DMS153 treated with DMSO at 0.1 percent for 48 hours (cell line): ENCODE measurements at regions not wholly inside any gene's neighbourhood (a gene's known extent, or its start where the extent isn't known, plus 50 kb on each side); places are given as distances from the start of the nearest gene placed in this dataset.

Experiments
- DNase-seq: peaks from one replicate; lab custom pipeline; 2025; ENCODE audit not compliant: unreplicated experiment; lab: John Stamatoyannopoulos, UW

DNA sequence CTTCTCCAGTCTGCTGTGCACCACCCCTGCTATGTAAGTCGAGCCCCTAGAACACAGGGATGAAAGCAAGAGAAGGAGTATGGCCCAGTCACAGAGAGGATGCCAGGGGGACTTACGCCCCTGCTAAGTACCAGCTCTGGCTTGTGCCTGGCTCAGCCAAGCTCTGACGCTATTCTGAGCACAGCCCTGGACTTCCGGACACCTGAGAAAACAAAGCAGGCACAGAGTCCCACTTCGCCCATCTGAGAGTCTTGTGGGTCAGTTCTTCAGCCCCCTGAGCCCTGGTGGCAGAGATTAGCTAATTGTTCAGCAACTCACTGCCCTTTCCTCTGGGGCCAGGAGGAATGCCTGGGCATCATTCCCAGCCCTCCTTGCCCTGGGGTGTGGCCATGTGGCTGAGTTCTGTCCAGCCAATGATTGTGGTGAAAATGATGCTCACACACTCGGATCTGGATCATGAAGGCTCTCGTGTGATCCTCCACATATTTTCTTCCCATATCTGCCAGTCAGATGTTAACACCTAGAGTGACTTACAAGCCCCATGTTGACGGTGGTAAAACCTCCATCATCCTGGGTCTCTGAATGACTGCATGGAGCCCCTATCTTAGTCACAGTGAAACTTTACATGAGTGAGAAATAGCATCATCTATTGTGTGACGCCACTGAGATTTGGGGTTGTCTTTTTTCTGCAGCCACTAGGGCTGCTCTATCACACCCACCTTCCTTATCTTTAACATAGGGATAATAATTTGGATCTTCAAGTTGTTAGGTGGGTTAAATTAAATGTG, 105.7 kb downstream of the TPRA1 start:
- DNase-seq, result no peak

DNA sequence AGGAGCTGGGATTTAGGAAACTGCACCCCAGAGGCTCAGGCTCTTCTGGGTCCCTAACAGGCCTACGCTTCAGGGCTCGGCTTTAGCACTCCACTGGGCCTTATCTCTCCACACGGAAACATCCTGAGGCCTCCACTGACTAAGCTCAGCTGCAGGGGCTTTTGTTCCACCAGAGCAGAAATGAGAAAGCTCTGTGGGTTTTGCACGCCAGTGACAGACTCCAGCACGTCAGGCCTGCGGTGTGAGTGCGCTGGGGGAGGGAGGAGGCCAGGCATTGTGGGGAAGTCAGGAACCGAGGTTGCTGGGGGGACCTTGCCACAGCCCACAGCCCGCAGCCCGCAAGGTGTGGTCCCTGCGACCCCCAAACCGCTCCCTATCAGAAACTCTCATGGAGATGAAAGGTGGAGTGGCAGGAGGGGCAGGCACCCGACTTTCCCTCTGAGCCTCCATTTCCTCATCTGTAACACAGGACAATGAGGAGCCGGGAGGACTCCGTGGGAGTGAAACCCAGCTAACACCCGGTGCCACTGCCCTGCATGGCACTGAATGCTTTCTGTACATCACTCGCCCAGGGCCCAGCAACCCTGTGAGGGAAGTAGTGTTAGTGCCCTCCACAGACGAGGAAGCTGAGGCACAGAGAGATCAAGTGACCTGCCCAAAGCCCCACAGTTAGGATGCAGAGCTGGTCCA, 106.5 kb downstream of the TPRA1 start:
- DNase-seq, result no peak

DNA sequence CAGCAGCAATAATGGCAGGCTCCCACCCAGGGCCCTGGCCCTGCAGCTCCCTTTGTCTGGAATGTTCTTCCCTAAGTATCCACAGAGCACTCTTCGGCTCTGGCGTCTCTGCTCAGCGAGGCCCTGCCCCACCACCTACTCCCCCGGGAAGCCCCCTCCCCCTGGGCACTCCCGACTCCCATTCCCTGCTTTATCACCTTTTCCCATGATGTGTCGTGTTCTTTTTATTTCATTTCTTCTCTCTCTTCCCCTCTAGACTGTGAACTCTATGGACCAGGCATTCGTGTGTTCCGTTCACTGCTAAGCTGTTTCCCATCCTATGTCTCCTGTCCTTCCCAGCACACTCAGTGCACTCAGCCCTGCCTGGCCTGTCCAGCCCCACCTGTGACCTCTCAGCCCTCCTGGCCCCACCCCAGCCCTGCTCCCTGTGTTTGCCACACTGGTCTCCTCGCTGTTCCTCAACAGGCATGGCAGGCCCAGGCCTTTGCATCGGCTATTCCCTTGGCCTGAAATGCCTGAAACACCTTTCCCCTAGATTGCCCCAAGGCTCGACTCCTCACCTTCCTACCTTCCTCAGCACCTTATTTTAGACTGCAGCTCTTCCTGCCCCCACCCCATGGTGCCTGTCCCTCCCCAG, 107.4 kb downstream of the TPRA1 start:
- DNase-seq, result no peak

DNA sequence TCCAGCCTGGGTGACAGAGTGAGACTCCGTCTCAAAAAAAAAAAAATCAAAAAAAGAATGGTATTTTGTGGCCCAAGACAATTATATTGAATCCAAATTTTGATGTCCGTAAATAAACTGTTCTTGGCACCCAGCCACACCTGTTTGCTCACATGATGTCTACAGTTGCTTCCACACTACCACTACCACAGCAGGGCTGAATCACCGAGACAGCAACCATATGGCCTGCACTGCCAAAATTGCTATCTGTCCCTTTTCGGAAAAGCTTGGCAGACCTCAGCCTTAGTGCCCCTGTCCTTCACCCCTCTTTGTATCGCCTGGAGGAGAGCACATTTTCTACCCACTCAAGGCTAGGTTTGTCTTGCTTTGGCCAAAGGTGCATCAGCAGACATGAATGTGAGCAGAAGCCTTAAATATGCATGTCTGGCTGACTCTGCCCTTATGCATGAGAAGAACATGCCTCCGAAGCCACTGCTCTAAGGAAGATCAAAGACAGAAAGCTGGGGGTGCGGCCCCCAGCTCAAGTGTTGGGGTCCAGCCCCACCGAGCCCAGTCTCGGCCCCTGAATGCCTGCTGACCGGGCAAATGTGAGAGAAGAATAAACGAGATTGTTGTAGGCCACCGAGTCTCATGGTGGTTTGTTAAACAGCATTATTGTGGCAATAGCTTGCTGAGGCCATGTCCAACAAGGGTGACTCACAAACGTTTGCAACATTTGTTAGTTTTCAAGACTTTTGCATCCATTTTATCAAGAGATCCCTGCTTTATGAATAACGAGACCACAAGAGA, 108.1 kb downstream of the TPRA1 start:
- DNase-seq, result no peak

DNA sequence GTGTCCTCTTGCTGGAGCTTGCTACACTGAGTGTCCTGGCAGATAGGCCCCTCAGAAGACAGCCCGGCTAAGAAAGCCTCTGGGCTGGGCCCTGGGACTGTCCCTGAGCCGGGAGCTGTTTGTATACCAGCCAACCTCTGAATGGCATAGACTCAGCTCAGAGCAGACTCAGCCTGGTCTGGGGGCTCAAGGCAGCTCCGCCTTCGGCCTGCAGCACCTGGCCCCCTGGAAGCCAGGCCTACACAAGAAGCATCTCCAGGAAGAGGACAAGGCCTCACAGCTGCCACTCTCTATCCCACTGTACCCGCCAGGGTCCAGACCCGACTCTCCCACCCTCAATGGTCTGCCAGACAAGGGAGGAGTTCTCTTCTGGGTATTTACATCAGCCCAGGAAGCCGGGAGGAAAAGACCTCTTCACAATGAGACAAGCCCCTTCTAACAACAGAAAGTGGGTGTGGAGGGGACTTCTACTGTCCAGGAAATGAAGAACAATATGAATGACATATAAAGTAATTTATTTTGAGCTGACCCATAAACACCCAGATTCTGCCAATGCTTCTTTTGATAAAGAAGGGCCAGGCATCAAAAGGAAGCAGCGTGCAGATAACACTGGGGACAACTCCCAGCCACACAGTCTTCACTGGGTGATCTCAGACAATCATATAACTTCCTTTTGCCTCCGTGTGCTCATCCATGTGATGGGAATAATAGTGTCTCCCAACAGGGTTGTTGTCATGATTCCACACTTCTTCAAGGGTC, 110.2 kb downstream of the TPRA1 start:
- no peak for DNase-seq

DNA sequence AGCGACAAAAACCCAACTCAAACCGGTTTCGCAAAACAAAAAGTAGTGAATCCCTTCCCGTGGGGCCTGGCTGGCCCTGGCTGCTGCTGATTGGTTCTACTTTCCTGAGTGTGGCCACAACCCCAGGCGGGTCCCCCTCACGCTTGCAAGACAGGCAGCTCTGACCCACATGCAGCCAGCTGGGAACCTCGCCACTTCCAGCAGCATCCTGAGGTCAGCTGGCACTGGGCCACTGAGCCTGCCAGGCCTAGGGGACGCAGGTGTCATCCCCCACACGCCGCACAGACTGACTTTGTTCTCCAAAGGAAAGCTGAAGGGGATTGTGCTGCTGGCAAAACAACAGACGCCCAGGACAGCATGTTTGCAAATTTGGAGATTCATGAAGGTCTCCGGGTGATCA, 111.1 kb downstream of the TPRA1 start:
- DNase-seq, result no peak

DNA sequence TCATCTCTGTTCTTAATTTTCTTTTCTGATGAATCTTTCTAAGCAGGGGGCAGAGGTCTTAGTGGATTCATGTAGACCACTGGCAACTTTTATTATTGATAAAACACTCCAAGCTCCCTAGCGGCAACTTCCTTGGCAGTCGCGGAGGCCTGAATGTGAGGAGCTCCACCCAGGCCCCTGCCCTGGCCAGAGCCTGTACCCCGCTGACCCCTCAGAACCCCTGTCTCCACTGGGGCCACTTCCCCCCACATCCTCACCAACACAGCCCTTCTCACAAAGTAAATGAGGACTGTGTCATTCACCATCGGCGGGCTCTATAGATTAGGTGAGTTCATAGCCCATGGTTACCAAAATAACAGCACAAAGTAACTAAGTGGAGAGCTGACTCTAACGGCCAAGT, 111.6 kb downstream of the TPRA1 start:
- no peak for DNase-seq

DNA sequence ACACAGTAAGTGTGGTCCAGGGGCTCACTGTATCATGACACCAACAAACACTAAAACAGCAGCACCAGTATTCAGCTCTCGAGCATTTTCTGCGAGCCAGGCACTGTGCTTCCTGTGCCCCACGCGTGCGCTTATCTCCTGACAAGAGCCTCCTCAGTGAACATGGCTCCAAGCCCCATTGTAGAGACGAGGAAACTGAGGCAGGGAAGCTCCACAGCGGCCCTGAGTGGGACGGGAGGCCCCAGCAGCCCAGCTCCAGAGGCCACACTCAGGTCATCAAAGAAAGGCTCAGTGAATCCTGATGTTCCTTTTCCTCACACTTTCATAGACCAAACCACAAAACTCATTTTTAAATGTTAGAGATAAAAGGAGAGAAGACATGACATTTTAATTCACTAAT, 113.1 kb downstream of the TPRA1 start:
- no peak for DNase-seq

DNA sequence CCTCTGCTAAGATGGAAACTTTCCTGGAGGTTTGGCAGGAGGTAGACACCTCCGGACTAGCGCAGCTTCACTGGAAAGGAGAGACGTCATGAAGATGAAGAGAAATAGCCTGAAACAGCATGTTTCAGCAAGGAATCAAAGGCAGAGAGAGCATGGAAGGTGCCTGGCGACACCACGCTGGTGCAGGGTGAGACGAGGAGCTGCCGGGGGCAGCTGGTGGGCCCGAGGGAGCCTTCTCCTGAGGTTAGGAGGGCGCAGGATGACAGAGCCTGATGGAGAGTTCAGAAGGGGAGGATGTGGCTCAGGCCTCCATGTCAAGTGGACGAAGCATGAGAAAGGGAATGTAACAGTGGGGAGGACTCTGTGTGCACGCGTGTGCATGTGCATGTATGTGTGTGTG, 113.6 kb downstream of the TPRA1 start:
- DNase-seq, result no peak

DNA sequence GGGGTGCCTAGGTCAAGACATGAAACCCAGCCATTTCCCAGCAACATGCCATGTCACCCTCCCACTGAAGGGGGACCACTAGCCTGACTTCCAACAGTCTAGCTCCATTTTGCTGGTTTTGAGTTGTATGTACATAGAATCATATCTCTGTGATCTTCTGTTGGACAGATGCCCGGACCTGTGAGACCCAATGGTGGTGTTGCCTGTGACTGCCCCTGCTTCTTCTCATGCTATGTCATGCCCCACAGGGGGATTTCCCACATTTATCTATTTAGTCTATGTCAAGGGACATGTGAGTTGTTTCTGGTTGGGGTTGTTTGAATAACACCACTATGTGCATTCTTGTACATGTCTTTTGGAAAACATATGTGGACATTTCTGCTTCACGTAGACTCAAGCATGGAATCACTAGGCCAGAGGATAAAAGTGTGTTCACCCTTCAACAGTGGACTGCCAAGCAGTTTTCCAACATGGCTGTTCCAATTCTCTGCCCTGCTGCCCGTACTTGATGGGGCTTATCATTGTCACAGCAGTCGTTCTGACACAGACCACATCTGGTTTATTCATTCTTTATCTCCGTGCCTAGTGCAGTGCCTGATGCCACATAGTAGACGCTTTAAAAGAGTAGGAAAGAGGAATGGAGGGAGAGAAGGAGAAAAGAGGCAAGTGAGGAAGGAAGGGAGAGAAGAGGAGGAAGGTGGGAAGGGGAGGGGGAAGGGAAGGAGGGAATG, 114.4 kb downstream of the TPRA1 start:
- DNase-seq, result no peak

DNA sequence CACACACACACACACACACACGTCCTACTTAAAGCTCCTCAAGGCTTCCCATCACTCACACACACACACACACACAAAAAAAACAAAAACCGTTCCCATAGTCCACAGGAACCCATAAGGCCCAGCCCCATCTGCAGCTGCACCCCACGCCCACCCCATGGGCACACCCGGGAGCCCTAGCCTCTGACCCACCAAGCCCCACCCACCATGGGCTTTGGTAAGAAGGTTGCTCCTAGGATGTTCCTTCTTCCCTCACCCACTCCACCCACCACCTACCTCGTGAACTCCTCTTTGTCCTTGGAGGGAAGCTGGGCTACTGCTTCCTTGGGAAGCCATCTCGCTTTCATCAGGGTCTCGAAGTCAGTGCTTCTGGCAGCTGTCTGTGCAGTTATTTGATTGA, 115.1 kb downstream of the TPRA1 start:
- no peak for DNase-seq

DNA sequence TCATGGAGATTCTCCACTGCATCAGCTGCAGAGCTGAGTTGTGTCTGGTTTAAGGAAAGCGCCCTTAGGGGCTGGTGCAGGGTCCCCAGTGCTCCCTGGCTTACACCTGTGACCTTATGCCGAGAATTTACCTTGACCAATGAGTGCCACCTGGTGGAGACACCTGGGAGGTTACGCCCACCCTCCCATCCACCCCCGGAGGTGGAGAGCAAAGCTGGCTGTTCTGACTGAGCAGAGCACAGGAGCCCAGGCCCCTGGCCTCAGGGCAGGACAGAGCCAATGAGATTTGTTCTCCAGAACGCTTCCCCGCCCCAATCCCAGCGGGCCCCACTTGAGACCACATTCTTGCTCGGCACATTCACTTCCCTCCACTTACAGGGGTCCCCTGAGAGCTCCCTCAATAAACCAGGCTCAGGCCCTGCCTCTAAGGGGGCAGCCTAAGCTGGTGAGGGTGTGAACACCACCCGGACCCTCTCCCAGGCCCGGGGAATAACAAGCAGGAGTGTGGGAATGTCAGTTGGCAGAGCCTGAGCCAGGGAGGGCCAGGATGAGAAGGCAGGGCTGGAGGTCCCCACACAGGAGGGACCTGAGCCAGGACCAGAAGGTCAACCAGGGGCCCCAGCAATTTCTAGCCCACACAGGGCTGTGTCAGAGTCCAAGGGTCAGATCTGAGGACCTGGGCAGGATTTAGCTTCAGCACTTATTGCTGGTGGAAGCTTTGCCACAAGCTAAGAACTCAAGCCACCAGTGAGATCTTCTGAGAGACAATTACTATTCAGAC, 117.1 kb downstream of the TPRA1 start:
- peak; percentile 25 for DNase-seq

DNA sequence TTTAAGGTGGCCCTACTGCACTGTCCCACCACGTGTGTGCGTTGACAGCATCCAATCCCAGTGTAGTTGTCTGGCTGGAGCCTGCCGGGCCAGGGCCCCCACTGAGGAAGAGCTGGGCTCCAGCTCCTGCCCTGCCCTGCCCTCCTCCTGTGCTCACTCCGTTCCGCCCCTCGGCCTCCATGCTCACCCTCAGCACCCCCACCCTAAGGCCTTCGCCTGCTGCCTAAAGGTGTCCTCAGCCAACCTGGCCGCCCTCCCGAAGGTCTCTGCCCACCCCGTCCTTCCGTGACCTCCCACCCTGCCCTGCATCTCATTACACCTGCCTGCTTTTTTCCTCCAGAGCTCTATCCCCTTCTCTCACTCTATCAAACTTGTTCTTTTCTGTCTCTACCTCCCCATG, 118.0 kb downstream of the TPRA1 start:
- no peak for DNase-seq

DNA sequence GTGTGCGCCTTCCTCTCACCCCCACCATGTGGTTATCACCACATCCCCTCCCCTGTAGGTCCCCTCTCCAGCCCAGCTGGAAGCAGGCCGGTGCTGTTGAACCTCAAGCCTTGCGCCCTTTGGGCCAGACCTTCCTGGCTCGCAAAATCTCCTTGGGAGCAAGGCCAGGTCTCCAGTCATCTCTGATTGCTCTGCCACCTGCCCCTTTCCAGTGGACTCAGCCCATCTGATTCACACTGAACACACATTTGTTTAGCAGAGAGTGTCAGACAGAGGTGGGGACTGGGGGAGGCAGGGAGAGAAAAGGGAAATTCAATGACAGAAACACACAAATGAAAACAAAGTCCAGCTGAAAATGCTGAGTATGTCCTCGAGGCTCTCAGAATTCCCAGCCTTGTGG, 119.4 kb downstream of the TPRA1 start:
- no peak for DNase-seq

DNA sequence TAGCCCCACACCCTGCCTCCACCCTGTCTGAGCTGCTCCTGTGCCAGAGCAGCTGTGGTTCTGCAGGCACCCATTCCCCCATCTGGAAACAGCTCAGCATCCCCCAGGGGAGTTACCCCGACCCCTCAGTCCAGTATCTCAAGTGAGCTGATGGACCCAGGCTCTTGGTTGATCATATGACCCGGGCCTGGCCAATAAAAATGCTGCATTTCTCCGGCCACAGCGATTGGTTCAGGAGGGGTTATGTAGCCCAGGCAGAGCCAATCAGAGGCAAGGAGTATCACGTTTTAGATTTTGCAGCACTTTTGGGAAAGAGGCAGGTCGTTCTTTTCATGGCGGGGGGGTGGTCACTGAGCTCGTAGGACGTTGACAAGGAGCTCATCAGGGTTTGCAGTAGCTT, 120.8 kb downstream of the TPRA1 start:
- DNase-seq, result no peak

DNA sequence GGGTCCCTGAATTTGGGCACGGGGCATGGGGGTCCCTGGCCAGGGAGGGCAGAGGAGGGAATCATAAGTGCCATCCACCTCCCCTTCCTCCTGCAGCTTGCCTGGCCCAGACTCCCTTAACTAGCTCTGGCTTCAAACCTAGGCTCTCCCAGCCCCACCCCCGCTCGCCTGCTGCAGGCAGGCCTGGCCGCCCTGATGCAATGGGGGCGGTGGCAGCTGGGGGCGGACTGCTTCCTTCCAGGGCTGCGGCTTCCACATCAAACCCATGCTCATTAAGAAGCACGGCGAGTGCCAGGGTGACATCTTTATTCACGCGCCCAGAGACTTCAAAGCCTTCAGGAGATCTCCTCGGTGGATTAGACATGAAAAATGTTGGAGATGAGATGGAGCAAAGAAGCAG, 123.1 kb downstream of the TPRA1 start:
- no peak for DNase-seq

DNA sequence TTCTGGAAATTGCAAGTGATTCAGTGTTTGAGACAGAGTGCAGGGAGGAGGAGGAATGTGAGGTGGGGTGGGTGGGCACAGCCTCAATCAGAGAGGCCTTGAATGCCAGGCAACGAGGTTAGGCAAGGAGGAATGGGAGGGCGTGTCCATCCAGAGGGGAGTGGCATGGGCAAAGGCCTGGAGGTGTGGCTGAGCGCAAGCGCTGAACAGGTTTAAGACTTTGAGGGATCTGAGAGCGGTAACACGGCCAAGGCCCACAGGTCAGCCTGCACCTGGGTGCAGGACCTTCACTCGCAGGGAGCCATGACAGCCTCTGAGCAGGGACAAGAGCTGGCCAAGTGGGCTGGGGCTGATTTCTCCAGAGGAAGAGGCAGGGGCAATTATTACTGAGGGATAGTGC, 125.9 kb downstream of the TPRA1 start:
- DNase-seq, result no peak

DNA sequence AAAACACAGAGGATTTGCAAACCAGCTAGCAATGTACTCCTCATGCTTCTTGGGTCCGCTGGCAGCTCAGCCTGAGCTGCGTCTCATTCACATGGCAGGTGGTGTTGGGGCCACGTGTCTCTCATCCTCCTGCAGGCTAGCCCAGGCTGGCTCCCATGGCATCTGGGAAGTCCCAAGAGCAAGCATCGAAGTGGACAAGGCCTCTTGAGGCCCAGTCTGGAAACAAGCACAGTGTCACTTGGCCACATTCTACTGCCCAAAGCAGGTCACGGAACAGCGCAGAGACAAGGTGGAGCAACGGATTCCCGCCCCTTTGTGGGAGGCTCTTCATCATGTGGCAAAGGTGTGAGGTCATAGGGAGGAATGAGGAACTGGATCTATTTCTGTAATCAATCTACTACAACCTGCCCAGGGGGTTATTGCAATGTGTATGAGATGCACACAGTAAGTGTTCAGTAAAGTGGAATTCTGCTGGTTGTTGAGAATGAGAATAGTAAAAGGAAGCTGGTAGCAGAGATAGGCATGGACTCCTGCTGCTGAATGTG, 128.3 kb downstream of the TPRA1 start:
- no peak for DNase-seq

DNA sequence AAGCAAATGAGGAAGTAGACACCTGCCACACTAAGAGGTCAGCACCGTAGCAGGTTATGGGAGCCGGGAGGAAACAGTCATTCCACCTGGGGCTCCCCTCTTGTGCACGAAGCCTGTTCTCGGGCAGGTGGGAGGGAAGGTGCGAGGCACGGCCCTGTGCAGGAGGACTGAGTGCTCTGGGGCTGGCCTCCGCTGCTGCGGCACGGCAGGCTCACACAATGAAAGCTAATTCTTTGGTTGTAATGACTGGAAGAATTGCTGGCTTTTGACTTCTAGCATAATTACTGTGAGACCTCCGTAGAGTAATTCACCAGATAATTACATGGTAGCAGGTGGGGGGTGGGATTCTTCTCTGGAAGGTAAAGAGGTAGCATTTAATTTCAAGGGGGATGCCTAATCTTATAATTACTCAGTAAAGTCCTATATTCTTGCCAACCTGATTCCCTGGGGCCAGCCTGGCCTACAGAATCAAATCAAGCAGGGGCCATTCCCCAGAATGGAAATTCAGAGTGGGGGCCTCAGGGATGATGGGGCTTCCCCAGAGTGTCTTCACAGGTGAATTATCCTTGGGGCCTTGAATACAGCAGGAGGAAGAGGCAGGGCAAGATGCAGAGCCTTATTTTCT, 129.1 kb downstream of the TPRA1 start:
- no peak for DNase-seq
